ENCODE measurements at regions not wholly inside any gene's neighbourhood (a gene's known extent, or its start where the extent isn't known, plus 50 kb on each side); places are given as distances from the start of the nearest gene placed in this dataset.

- H3K4me2 ChIP-seq (ENCODE audit: low read depth, low read length) = no peak overlapping the region
- no peak for TF ChIP-seq ZNF724P (CRISPR knock-in tag; IDR thresholded peaks at IDR 0.05; ENCODE audit: borderline replicate concordance)
- TF ChIP-seq KDM4B (CRISPR knock-in tag; IDR thresholded peaks at IDR 0.05) = no peak
- no peak for TF ChIP-seq MEF2D (CRISPR knock-in tag; IDR thresholded peaks at IDR 0.05)
- no peak for TF ChIP-seq ZNF460 (CRISPR knock-in tag; IDR thresholded peaks at IDR 0.05; ENCODE audit: borderline replicate concordance)
- no peak for TF ChIP-seq ZNF367 (CRISPR knock-in tag; IDR thresholded peaks at IDR 0.05; ENCODE audit: borderline replicate concordance)
- no peak for TF ChIP-seq GATAD1 (CRISPR knock-in tag; IDR thresholded peaks at IDR 0.05)
- no peak for TF ChIP-seq AGO1 (IDR thresholded peaks at IDR 0.05; ENCODE audit: low read depth, low read length, poor library complexity, severe bottlenecking)
- BruUV-seq (replicated peaks) = no TSS peak
- no peaks in the 10 kb centered on the region for H3K9me3 ChIP-seq (ENCODE audit: low read length)
- CTCF ChIA-PET (ENCODE audit: low intra/inter-chr PET ratio, low total read pairs) = no interaction called here
- no peaks in the 10 kb centered on the region for H3K4me1 ChIP-seq (ENCODE audit: insufficient read depth, low read length)
- FAIRE-seq (no peak), ATAC-seq (no peak), DNase-seq (ENCODE audit: low spot score) (no peak)
- no peak overlapping the region for H3K4me3 ChIP-seq (replicated peaks in 1 of 3; ENCODE audit: insufficient read depth in 1 of 3, low read depth in 2 of 3, low read length in 3 of 3)
- H3K79me2 ChIP-seq (ENCODE audit: insufficient read depth, low read length) = no peaks in the 10 kb centered on the region
- no peak overlapping the region for H3K27ac ChIP-seq (ENCODE audit: extremely low read length, insufficient read depth, low read length)
- no peak overlapping the region for H2AFZ ChIP-seq (ENCODE audit: low read length)
- H3K36me3 ChIP-seq (replicated peaks in 1 of 2; ENCODE audit: control insufficient read depth in 1 of 2, insufficient read depth in 2 of 2, low read length in 2 of 2) = no peaks in the 10 kb centered on the region
- in situ Hi-C loops (cut with HindIII; ENCODE audit: extremely low pct_ligation_motif_present, low pct_unique_long_range_greater_than_20kb) (no loop called here), intact Hi-C loops (cut with micrococcal nuclease; ENCODE audit: unreplicated experiment) (no loop called here)
- H4K20me1 ChIP-seq (ENCODE audit: insufficient read depth, low read length) = no peaks in the 10 kb centered on the region
- H3K9ac ChIP-seq (ENCODE audit: insufficient read depth, low read depth, low read length) = no peak overlapping the region
- H3K27me3 ChIP-seq (ENCODE audit: control insufficient read depth in 1 of 2, insufficient read depth in 2 of 2, low read length in 2 of 2) = no peaks in the 10 kb centered on the region
- POLR2A ChIA-PET = no interaction called here
- 46% methylated on average over 2 of the region's 2 CpGs for WGBS (ENCODE audit: low lambda C conversion rate)
Measured at GRCh38 chr15:96087180-96087884, 243.2 kb upstream of the NR2F2 start.

- H3K9ac ChIP-seq (ENCODE audit: insufficient read depth, low read depth, low read length) = no peak overlapping the region
- no peak overlapping the region for H3K4me2 ChIP-seq (ENCODE audit: low read depth, low read length)
- CTCF ChIA-PET (ENCODE audit: low intra/inter-chr PET ratio, low total read pairs) = no interaction called here
- no peaks in the 10 kb centered on the region for H3K27me3 ChIP-seq (ENCODE audit: control insufficient read depth in 1 of 2, insufficient read depth in 2 of 2, low read length in 2 of 2)
- H2AFZ ChIP-seq (ENCODE audit: low read length) = no peak overlapping the region
- POLR2A ChIA-PET = no interaction called here
- DNase-seq (ENCODE audit: low spot score) = no peak
- in situ Hi-C loops (cut with HindIII; ENCODE audit: extremely low pct_ligation_motif_present, low pct_unique_long_range_greater_than_20kb) = no loop called here
- ATAC-seq = no peak
- H4K20me1 ChIP-seq (ENCODE audit: insufficient read depth, low read length) = no peaks in the 10 kb centered on the region
- H3K27ac ChIP-seq (ENCODE audit: extremely low read length, insufficient read depth, low read length) = no peak overlapping the region
- H3K79me2 ChIP-seq (ENCODE audit: insufficient read depth, low read length) = no peaks in the 10 kb centered on the region
- H3K4me3 ChIP-seq (replicated peaks in 1 of 3; ENCODE audit: insufficient read depth in 1 of 3, low read depth in 2 of 3, low read length in 3 of 3) = no peak overlapping the region
- BruUV-seq (replicated peaks) = no TSS peak
- no peaks in the 10 kb centered on the region for H3K4me1 ChIP-seq (ENCODE audit: insufficient read depth, low read length)
- FAIRE-seq = no peak
- H3K9me3 ChIP-seq (ENCODE audit: low read length) = no peaks in the 10 kb centered on the region
- H3K36me3 ChIP-seq (replicated peaks in 1 of 2; ENCODE audit: control insufficient read depth in 1 of 2, insufficient read depth in 2 of 2, low read length in 2 of 2) = no peaks in the 10 kb centered on the region
- intact Hi-C loops (cut with micrococcal nuclease; ENCODE audit: unreplicated experiment) = no loop called here
- WGBS (ENCODE audit: low lambda C conversion rate) = 56% methylated on average over 1 of the region's 1 CpG
- TF ChIP-seq AGO1 (IDR thresholded peaks at IDR 0.05; ENCODE audit: low read depth, low read length, poor library complexity, severe bottlenecking) (no peak), ZGPAT (CRISPR knock-in tag; IDR thresholded peaks at IDR 0.05) (no peak), NFYC (CRISPR knock-in tag; IDR thresholded peaks at IDR 0.05) (no peak), GZF1 (CRISPR knock-in tag; IDR thresholded peaks at IDR 0.05) (no peak), SP5 (CRISPR knock-in tag; IDR thresholded peaks at IDR 0.05; ENCODE audit: borderline replicate concordance, low read depth) (no peak), GPN1 (CRISPR knock-in tag; IDR thresholded peaks at IDR 0.05; ENCODE audit: borderline replicate concordance) (no peak), CREBL2 (CRISPR knock-in tag; IDR thresholded peaks at IDR 0.05; ENCODE audit: borderline replicate concordance) (no peak), HDAC2 (CRISPR knock-in tag; IDR thresholded peaks at IDR 0.05) (no peak), CHD2 (IDR thresholded peaks at IDR 0.05; ENCODE audit: low read depth, low read length) (no peak), ZNF772 (CRISPR knock-in tag; IDR thresholded peaks at IDR 0.05) (no peak), CEBPB (IDR thresholded peaks at IDR 0.05; ENCODE audit: borderline replicate concordance, low read depth, low read length) (no peak), ZNF768 (CRISPR knock-in tag; IDR thresholded peaks at IDR 0.05) (no peak)
Measured at GRCh38 chr15:96088650-96089049, 241.8 kb upstream of the NR2F2 start.
